H1 (cell line): ENCODE measurements at regions not wholly inside any gene's neighbourhood (a gene's known extent, or its start where the extent isn't known, plus 50 kb on each side); places are given as distances from the start of the nearest gene placed in this dataset.

ENCODE experiments used
- CTCF ChIA-PET: fragments of 300-600 bp; sonication (Branson Sonifier 250); formaldehyde crosslinking; loops from one replicate; lab custom pipeline; 2021; ENCODE audit not compliant: partially characterized antibody; lab: Charles Lee
- POLR2A ChIA-PET: fragments of 300-600 bp; sonication (Branson Sonifier 250); formaldehyde crosslinking; loops from one replicate; lab custom pipeline; 2021; ENCODE audit warnings: inconsistent platforms; ENCODE audit not compliant: partially characterized antibody; lab: Charles Lee
- DNase-seq, 2 experiments: peaks; one replicate each; pipeline versions ENCODE4 v3.0.0 to v3.0.0-alpha.2; 2010 to 2022; ENCODE audit warnings: low spot score in 2 of 2, low read depth in 1 of 2, mixed read lengths in 1 of 2
- FAIRE-seq: peaks from 2 replicates; lab custom pipeline; 2011; peaks lifted over from hg19 to GRCh38; lab: Jason Lieb, UNC
- H2AFZ ChIP-seq: 2 replicates; pipeline ENCODE4 v1.8.1; 2012; ENCODE audit warnings: low read length, inconsistent platforms
- H2AK5ac ChIP-seq: 2 replicates; pipeline ENCODE4 v1.6.1; 2013; ENCODE audit warnings: low read depth, low read length
- H2BK120ac ChIP-seq: replicated peaks from 2 replicates; pipeline ENCODE3; 2013; ENCODE audit warnings: low read depth, low read length, inconsistent platforms
- H2BK12ac ChIP-seq: 2 replicates; pipeline ENCODE4 v1.6.1; 2013; ENCODE audit warnings: low read depth, low read length
- H2BK15ac ChIP-seq: 2 replicates; pipeline ENCODE4 v1.6.1; 2013; ENCODE audit warnings: low read length
- H2BK20ac ChIP-seq: 2 replicates; pipeline ENCODE4 v1.6.1; 2013; ENCODE audit warnings: low read length
- H2BK5ac ChIP-seq: 2 replicates; pipeline ENCODE4 v1.6.1; 2013; ENCODE audit warnings: low read depth, low read length
- H3K14ac ChIP-seq: 2 replicates; pipeline ENCODE4 v1.6.1; 2013; ENCODE audit warnings: inconsistent platforms; ENCODE audit not compliant: insufficient read length
- H3K18ac ChIP-seq: 2 replicates; pipeline ENCODE4 v1.6.1; 2013; ENCODE audit warnings: low read length; ENCODE audit errors: extremely low read depth
- H3K23ac ChIP-seq: 2 replicates; pipeline ENCODE4 v1.6.1; 2013; ENCODE audit warnings: inconsistent platforms; ENCODE audit not compliant: insufficient read length
- H3K23me2 ChIP-seq: 2 replicates; pipeline ENCODE4 v1.6.1; 2013; ENCODE audit warnings: low read depth, low read length
- H3K27ac ChIP-seq: 2 replicates; pipeline ENCODE4 v1.6.1; 2011; ENCODE audit warnings: low read depth, low read length, inconsistent platforms
- H3K27me3 ChIP-seq, 4 experiments: replicated peaks in 1 of 4; 1 replicate in 1 of 4; 2 replicates in 3 of 4; pipeline versions ENCODE4 v1.6.1 to v1.8.1; 2011 to 2013; ENCODE audit warnings: low read length in 3 of 4, mild to moderate bottlenecking in 3 of 4, inconsistent platforms in 2 of 4, mixed read lengths in 2 of 4, moderate library complexity in 1 of 4; ENCODE audit not compliant: control insufficient read depth in 3 of 4, insufficient read depth in 3 of 4; ENCODE audit errors: extremely low read depth in 1 of 4
- H3K36me3 ChIP-seq, 4 experiments: 2 replicates each; pipeline versions ENCODE4 v1.6.1 to v1.8.1; 2011 to 2013; ENCODE audit warnings: mild to moderate bottlenecking in 4 of 4, low read length in 3 of 4, moderate library complexity in 2 of 4, control low read depth in 1 of 4, inconsistent platforms in 1 of 4; ENCODE audit not compliant: insufficient read depth in 4 of 4, control insufficient read depth in 2 of 4
- H3K4ac ChIP-seq: replicated peaks from 2 replicates; pipeline ENCODE3; 2013; ENCODE audit warnings: low read length, low read depth, mixed read lengths, inconsistent platforms; ENCODE audit not compliant: insufficient read length
- H3K4me1 ChIP-seq, 4 experiments: replicated peaks in 1 of 4; 1 replicate in 1 of 4; 2 replicates in 3 of 4; pipeline versions ENCODE4 v1.6.1 to v1.8.1; 2011 to 2013; ENCODE audit warnings: low read length in 3 of 4, inconsistent platforms in 2 of 4, mixed read lengths in 1 of 4; ENCODE audit not compliant: insufficient read depth in 4 of 4, control insufficient read depth in 3 of 4
- H3K4me2 ChIP-seq, 2 experiments: 2 replicates each; pipeline versions ENCODE4 v1.6.1 to v1.8.1; 2011 to 2013; ENCODE audit warnings: low read depth in 2 of 2, low read length in 2 of 2, control low read depth in 1 of 2, inconsistent platforms in 1 of 2, mild to moderate bottlenecking in 1 of 2; ENCODE audit not compliant: insufficient read depth in 1 of 2
- H3K4me3 ChIP-seq, 4 experiments: fragments of 200-600, 300-600 bp in 1 of 4; sonication (generic), shearing (Covaris generic), sonication (Bioruptor Twin) in 1 of 4; 2 replicates each; pipeline versions ENCODE4 v1.5.1 to v1.8.1; 2011 to 2016; ENCODE audit warnings: low read length in 4 of 4, low read depth in 3 of 4, control low read depth in 2 of 4, inconsistent platforms in 2 of 4, mild to moderate bottlenecking in 2 of 4, mixed read lengths in 1 of 4, moderate library complexity in 1 of 4; ENCODE audit not compliant: insufficient read depth in 2 of 4; ENCODE audit errors: extremely low read depth in 1 of 4
- H3K56ac ChIP-seq: replicated peaks from 2 replicates; pipeline ENCODE3; 2013; ENCODE audit warnings: low read depth, mild to moderate bottlenecking, mixed read lengths, low read length, inconsistent platforms; ENCODE audit not compliant: insufficient read length
- H3K79me1 ChIP-seq: 2 replicates; pipeline ENCODE4 v1.6.1; 2013; ENCODE audit warnings: low read depth, low read length, control low read depth
- H3K79me2 ChIP-seq, 2 experiments: 2 replicates each; pipeline versions ENCODE4 v1.6.1 to v1.8.1; 2012 to 2013; ENCODE audit warnings: low read length in 2 of 2, mild to moderate bottlenecking in 2 of 2, inconsistent platforms in 1 of 2; ENCODE audit not compliant: insufficient read depth in 2 of 2, control insufficient read depth in 1 of 2
- H3K9ac ChIP-seq, 4 experiments: replicated peaks in 1 of 4; 1 replicate in 1 of 4; 2 replicates in 3 of 4; pipeline versions ENCODE4 v1.6.1 to v1.8.1; 2011 to 2013; ENCODE audit warnings: low read depth in 3 of 4, low read length in 3 of 4, control low read depth in 2 of 4, mild to moderate bottlenecking in 2 of 4, moderate library complexity in 2 of 4, inconsistent platforms in 1 of 4; ENCODE audit errors: extremely low read depth in 1 of 4
- H3K9me3 ChIP-seq, 2 experiments: 2 replicates each; pipeline versions ENCODE4 v1.6.1 to v1.8.1; 2012 to 2013; ENCODE audit warnings: mild to moderate bottlenecking in 2 of 2, moderate library complexity in 2 of 2, control low read depth in 1 of 2, inconsistent platforms in 1 of 2, low read depth in 1 of 2, low read length in 1 of 2, mixed read lengths in 1 of 2; ENCODE audit not compliant: insufficient read depth in 2 of 2
- H4K20me1 ChIP-seq, 2 experiments: replicated peaks in 1 of 2; 2 replicates each; pipeline versions ENCODE3 to v1.8.1; 2011 to 2013; ENCODE audit warnings: inconsistent platforms in 2 of 2, low read length in 2 of 2, mild to moderate bottlenecking in 1 of 2; ENCODE audit not compliant: insufficient read depth in 2 of 2, control insufficient read depth in 1 of 2
- H4K5ac ChIP-seq: 2 replicates; pipeline ENCODE4 v1.6.1; 2013; ENCODE audit warnings: low read length, low read depth, mixed read lengths, inconsistent platforms; ENCODE audit not compliant: insufficient read length
- H4K8ac ChIP-seq: 2 replicates; pipeline ENCODE4 v1.8.0; 2013; ENCODE audit warnings: mild to moderate bottlenecking, moderate library complexity, low read length, inconsistent platforms; ENCODE audit not compliant: insufficient read depth; ENCODE audit errors: extremely low read depth
- H4K91ac ChIP-seq: replicated peaks from 2 replicates; pipeline ENCODE3; 2013; ENCODE audit warnings: low read length, mixed read lengths, inconsistent platforms; ENCODE audit not compliant: insufficient read length
- CBX5 ChIP-seq: fragments of 300-800, 300-1000 bp; sonication (generic); IDR thresholded peaks from 2 replicates; pipeline ENCODE4 v1.7.1; 2016; ENCODE audit warnings: antibody characterized with exemption, low read length, low read depth
- CTCF ChIP-seq, 3 experiments: IDR thresholded peaks; 1 replicate in 2 of 3; 2 replicates in 1 of 3; pipeline versions ENCODE4 v1.5.1 to v1.6.1; 2011; ENCODE audit warnings: low read length in 3 of 3, mild to moderate bottlenecking in 3 of 3, inconsistent platforms in 2 of 3, low read depth in 1 of 3, moderate library complexity in 1 of 3; ENCODE audit not compliant: insufficient read depth in 1 of 3; ENCODE audit errors: control extremely low read depth in 1 of 3
- FOSL1 ChIP-seq: IDR thresholded peaks from 2 replicates; pipeline ENCODE4 v1.6.1; 2011; ENCODE audit warnings: mild to moderate bottlenecking, low read depth, low read length, moderate library complexity; ENCODE audit not compliant: insufficient read depth
- GABPA ChIP-seq: IDR thresholded peaks from 2 replicates; pipeline ENCODE4 v1.6.1; 2011; ENCODE audit warnings: mild to moderate bottlenecking, low read length, moderate library complexity, borderline replicate concordance; ENCODE audit not compliant: insufficient read depth
- GTF2F1 ChIP-seq: IDR thresholded peaks from 2 replicates; pipeline ENCODE4 v1.6.1; 2012; ENCODE audit warnings: low read depth, low read length, improper control_type of control experiment, borderline replicate concordance
- HDAC2 ChIP-seq, 2 experiments: fragments of 300-600 bp in 1 of 2; sonication (generic) in 1 of 2; IDR thresholded peaks; 2 replicates each; pipeline ENCODE4 v1.6.1; 2011 to 2012; ENCODE audit warnings: low read depth in 2 of 2, low read length in 2 of 2, mild to moderate bottlenecking in 2 of 2, moderate library complexity in 2 of 2, borderline replicate concordance in 1 of 2, inconsistent platforms in 1 of 2
- KDM4A ChIP-seq: IDR thresholded peaks from one replicate; pipeline ENCODE4 v1.7.1; 2012; ENCODE audit warnings: low read depth, mild to moderate bottlenecking, moderate library complexity, low read length, inconsistent platforms; ENCODE audit not compliant: severe bottlenecking
- KDM5A ChIP-seq: fragments of 200-600 bp; IDR thresholded peaks from 2 replicates; pipeline ENCODE4 v1.7.1; 2012; ENCODE audit warnings: mild to moderate bottlenecking, low read length, inconsistent platforms, mixed read lengths
- POLR2AphosphoS5 ChIP-seq: IDR thresholded peaks from 2 replicates; pipeline ENCODE4 v1.6.1; 2011; ENCODE audit warnings: low read depth, low read length
- POU5F1 ChIP-seq: IDR thresholded peaks from 2 replicates; pipeline ENCODE4 v1.6.1; 2011; ENCODE audit warnings: low read depth, mild to moderate bottlenecking, low read length, moderate library complexity
- SUZ12 ChIP-seq: fragments of 200-600 bp; sonication (generic); IDR thresholded peaks from 2 replicates; pipeline ENCODE4 v1.6.1; 2012; ENCODE audit warnings: mild to moderate bottlenecking, inconsistent platforms, low read length, moderate library complexity, mixed read lengths
- TAF1 ChIP-seq: IDR thresholded peaks from 2 replicates; pipeline ENCODE4 v1.6.1; 2011; ENCODE audit warnings: mild to moderate bottlenecking, low read depth, low read length
- YY1 ChIP-seq: IDR thresholded peaks from 2 replicates; pipeline ENCODE4 v1.6.1; 2011; ENCODE audit warnings: low read depth, mild to moderate bottlenecking, low read length

DNA sequence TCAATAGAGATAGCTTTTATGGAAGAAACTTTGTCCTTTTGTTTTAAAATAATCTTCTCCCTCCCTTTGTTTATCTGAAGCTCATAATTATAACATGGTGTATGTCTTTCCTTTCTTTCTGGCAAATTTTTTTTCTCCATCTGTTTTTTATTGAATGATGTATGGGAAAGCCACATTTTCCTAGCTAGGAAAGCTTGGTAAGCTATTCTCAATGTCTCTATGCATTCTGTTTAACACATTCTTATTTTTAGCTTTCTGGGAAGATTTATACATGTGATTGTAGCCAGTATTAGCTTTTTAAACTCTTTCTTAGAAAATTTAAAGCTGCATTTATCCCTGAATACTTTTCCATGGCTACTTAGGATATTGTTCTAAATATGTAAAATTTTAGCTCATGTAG is 124.9 kb upstream of the CSNK1A1L start:
- H3K4me2 ChIP-seq = no peak overlapping the region
- H2BK12ac ChIP-seq = no peak overlapping the region
- no peaks in the 10 kb centered on the region for H3K27me3 ChIP-seq
- no peak overlapping the region for H2AFZ ChIP-seq
- H2AK5ac ChIP-seq = no peak overlapping the region
- FAIRE-seq = no peak
- H3K4ac ChIP-seq = no peak overlapping the region
- H3K36me3 ChIP-seq = no peaks in the 10 kb centered on the region
- no peaks in the 10 kb centered on the region for H3K79me2 ChIP-seq
- no peak for DNase-seq
- H3K4me1 ChIP-seq = no peaks in the 10 kb centered on the region
- no peaks in the 10 kb centered on the region for H3K23me2 ChIP-seq
- no peak overlapping the region for H3K27ac ChIP-seq
- H3K18ac ChIP-seq = no peak overlapping the region
- H4K8ac ChIP-seq = no peak overlapping the region
- POLR2A ChIA-PET = interaction anchor here (1.3 kb wide), 1 partner anchor 16 kb away, joined by 3 read pairs; no protein-coding TSS in a partner anchor
- no peak overlapping the region for H2BK15ac ChIP-seq
- no peaks in the 10 kb centered on the region for H4K20me1 ChIP-seq
- H3K14ac ChIP-seq = no peak overlapping the region
- no peaks in the 10 kb centered on the region for H3K9me3 ChIP-seq
- no peaks in the 10 kb centered on the region for H3K79me1 ChIP-seq
- H3K4me3 ChIP-seq = no peak overlapping the region
- no peak overlapping the region for H3K9ac ChIP-seq
- H4K91ac ChIP-seq = no peak overlapping the region
- H3K23ac ChIP-seq = no peak overlapping the region
- CTCF ChIA-PET = interaction anchor here (0.6 to 1.3 kb wide), 4 partner anchors 8 to 163 kb away, joined by 3 to 6 read pairs (median 4); no protein-coding TSS in a partner anchor
- H2BK120ac ChIP-seq = no peak overlapping the region
- H4K5ac ChIP-seq = no peak overlapping the region
- no peak overlapping the region for H2BK5ac ChIP-seq
- H3K56ac ChIP-seq = no peak overlapping the region
- no peak overlapping the region for H2BK20ac ChIP-seq
- TF ChIP-seq TAF1 = no peak
- TF ChIP-seq POLR2AphosphoS5 = no peak
- no peak for TF ChIP-seq CBX5
- no peak for TF ChIP-seq KDM4A
- TF ChIP-seq POU5F1 = no peak
- no peak for TF ChIP-seq GTF2F1
- no peak for TF ChIP-seq CTCF (IDR thresholded peaks at IDR 0.05; ENCODE audit: control extremely low read depth in 1 of 3, insufficient read depth in 1 of 3, low read depth in 1 of 3, low read length in 3 of 3)
- no peak for TF ChIP-seq YY1
- no peak for TF ChIP-seq GABPA
- no peak for TF ChIP-seq HDAC2 (IDR thresholded peaks at IDR 0.05; ENCODE audit: borderline replicate concordance in 1 of 2, low read depth in 2 of 2, low read length in 2 of 2)
- TF ChIP-seq SUZ12 = no peak
- TF ChIP-seq FOSL1 = no peak
- no peak for TF ChIP-seq KDM5A
